ENCODE measurements at regions not wholly inside any gene's neighbourhood (a gene's known extent, or its start where the extent isn't known, plus 50 kb on each side); places are given as distances from the start of the nearest gene placed in this dataset.

DNA sequence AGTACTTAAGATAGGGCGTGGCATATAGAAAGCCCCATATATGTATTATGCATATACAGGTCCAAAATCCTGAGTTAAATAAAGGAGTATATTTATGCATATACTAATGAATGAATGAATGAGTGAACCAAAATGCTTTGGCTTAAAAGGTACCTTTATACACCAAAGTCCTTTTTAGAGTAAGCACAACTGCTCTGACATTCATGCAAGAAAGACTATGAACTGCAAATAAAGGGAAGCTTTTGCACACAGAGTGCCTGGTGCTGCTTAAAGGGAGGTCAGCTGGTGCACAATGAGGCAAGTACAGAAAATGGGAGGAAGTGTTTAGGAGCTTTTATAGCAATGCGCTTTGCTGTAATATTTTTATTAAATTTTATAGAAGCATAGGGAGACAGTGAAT, 214.0 kb downstream of the KLF13 start:
- Histone ChIP-seq H3K4me1 (no peaks in the 10 kb centered on the region), H3K4me2 (no peak overlapping the region), H3K4me3 (no peak overlapping the region), H3K9me3 (no peaks in the 10 kb centered on the region), H3K27ac (no peak overlapping the region)
- no peak for ATAC-seq
- DNase-seq (ENCODE audit: low read depth in 1 of 2, low spot score in 1 of 2): no peak
- ChIA-PET POLR2A (no interaction called here), CTCF (no interaction called here)
- FAIRE-seq: peak; percentile 23
- no peak for TF ChIP-seq NFE2L2 (conservative IDR thresholded peaks at IDR 0.05; ENCODE audit: low read length)
- no peak for TF ChIP-seq MYC (IDR thresholded peaks at IDR 0.05; ENCODE audit: borderline replicate concordance, low read length)
- no peak for TF ChIP-seq RARB (CRISPR knock-in tag; IDR thresholded peaks at IDR 0.05)
- TF ChIP-seq CHD2 (IDR thresholded peaks at IDR 0.05; ENCODE audit: low read length, partially characterized antibody): no peak
- TF ChIP-seq CBX2 (IDR thresholded peaks at IDR 0.05; ENCODE audit: borderline replicate concordance, low read depth): no peak
- TF ChIP-seq, protein P1, sequence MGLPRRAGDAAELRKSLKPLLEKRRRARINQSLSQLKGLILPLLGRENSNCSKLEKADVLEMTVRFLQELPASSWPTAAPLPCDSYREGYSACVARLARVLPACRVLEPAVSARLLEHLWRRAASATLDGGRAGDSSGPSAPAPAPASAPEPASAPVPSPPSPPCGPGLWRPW (IDR thresholded peaks at IDR 0.05): no peak
- WGBS (ENCODE audit: missing lambda C conversion rate): 48% methylated on average over 2 of the region's 2 CpGs

DNA sequence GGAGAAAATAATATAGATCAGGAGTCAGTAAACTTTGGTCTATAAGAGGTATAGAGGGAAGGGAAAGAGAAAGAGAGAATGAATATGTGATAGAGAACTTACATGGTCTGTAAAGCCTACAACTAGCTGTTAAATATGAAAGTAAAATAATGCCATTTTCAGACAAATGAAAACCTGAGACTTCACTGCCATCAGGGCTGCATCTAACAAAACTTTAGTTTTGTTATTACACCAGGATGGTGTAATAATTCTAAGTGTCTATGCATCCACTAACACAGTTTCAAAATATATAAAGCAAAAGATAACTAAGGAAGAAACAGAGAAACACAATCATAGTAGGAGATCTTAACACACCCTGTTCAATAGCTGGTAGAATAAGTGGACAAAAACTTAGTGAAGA, 217.7 kb downstream of the KLF13 start:
- no peaks in the 10 kb centered on the region for H3K9me3 ChIP-seq
- no peak overlapping the region for H3K4me3 ChIP-seq
- no peak overlapping the region for H3K4me2 ChIP-seq
- no peak for DNase-seq (ENCODE audit: low read depth in 1 of 2, low spot score in 1 of 2)
- ATAC-seq: no peak
- POLR2A ChIA-PET: no interaction called here
- no peak for FAIRE-seq
- H3K27ac ChIP-seq: no peak overlapping the region
- H3K4me1 ChIP-seq: no peaks in the 10 kb centered on the region
- TF ChIP-seq, protein P2, sequence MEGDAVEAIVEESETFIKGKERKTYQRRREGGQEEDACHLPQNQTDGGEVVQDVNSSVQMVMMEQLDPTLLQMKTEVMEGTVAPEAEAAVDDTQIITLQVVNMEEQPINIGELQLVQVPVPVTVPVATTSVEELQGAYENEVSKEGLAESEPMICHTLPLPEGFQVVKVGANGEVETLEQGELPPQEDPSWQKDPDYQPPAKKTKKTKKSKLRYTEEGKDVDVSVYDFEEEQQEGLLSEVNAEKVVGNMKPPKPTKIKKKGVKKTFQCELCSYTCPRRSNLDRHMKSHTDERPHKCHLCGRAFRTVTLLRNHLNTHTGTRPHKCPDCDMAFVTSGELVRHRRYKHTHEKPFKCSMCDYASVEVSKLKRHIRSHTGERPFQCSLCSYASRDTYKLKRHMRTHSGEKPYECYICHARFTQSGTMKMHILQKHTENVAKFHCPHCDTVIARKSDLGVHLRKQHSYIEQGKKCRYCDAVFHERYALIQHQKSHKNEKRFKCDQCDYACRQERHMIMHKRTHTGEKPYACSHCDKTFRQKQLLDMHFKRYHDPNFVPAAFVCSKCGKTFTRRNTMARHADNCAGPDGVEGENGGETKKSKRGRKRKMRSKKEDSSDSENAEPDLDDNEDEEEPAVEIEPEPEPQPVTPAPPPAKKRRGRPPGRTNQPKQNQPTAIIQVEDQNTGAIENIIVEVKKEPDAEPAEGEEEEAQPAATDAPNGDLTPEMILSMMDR (IDR thresholded peaks at IDR 0.05): no peak
- TF ChIP-seq MAFK (IDR thresholded peaks at IDR 0.05; ENCODE audit: partially characterized antibody) (no peak), EHMT2 (IDR thresholded peaks at IDR 0.05; ENCODE audit: low read depth) (no peak), MAZ (IDR thresholded peaks at IDR 0.05; ENCODE audit: borderline replicate concordance, low read depth, low read length) (no peak), ZFP36 (IDR thresholded peaks at IDR 0.05; ENCODE audit: borderline replicate concordance, partially characterized antibody) (no peak), KDM1A (IDR thresholded peaks at IDR 0.05; ENCODE audit: low read depth) (no peak), JUNB (IDR thresholded peaks at IDR 0.05) (no peak)
- CTCF ChIA-PET: interaction anchor here (1.0 kb wide), 1 partner anchor 11 kb away, joined by 3 read pairs; no protein-coding TSS in a partner anchor

DNA sequence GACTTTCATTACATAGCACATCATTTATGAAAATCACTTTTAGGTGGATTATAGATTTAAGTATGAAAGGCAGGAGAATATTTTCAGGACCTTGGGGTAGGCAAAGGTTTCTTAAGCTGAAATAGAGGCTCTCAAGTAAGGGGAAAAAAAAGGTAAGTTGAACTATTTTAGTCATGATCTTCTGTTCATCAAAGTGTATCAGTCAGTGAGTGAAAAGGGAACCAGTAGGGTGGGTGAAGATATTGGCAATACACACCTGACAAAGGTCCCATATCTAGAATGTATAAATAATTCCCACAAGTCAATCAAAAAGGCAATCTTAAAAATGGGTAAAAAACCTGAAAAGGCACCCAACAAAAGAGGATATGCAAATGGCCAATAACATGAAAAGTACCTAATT, 218.6 kb downstream of the KLF13 start:
- H3K4me1 ChIP-seq: no peaks in the 10 kb centered on the region
- DNase-seq (ENCODE audit: low read depth in 1 of 2, low spot score in 1 of 2) (no peak), ATAC-seq (no peak), FAIRE-seq (peak; percentile 32)
- TF ChIP-seq HOXB5 (CRISPR knock-in tag; IDR thresholded peaks at IDR 0.05) (no peak), RARB (CRISPR knock-in tag; IDR thresholded peaks at IDR 0.05) (no peak), FOSB (CRISPR knock-in tag; IDR thresholded peaks at IDR 0.05) (no peak), EHF (CRISPR knock-in tag; IDR thresholded peaks at IDR 0.05) (no peak), MAFK (IDR thresholded peaks at IDR 0.05; ENCODE audit: partially characterized antibody) (no peak), ZFP36 (IDR thresholded peaks at IDR 0.05; ENCODE audit: borderline replicate concordance, partially characterized antibody) (no peak), ESRRA (IDR thresholded peaks at IDR 0.05; ENCODE audit: borderline replicate concordance, low read length) (no peak), POLR2AphosphoS2 (conservative IDR thresholded peaks at IDR 0.05; ENCODE audit: low read length) (no peak), KDM5A (IDR thresholded peaks at IDR 0.05) (no peak), CEBPB (IDR thresholded peaks at IDR 0.05) (no peak), ZSCAN20 (CRISPR knock-in tag; IDR thresholded peaks at IDR 0.05) (no peak), JUNB (IDR thresholded peaks at IDR 0.05) (no peak), POLR2A (IDR thresholded peaks at IDR 0.05; ENCODE audit: low read length) (no peak)
- TF ChIP-seq, protein P3, sequence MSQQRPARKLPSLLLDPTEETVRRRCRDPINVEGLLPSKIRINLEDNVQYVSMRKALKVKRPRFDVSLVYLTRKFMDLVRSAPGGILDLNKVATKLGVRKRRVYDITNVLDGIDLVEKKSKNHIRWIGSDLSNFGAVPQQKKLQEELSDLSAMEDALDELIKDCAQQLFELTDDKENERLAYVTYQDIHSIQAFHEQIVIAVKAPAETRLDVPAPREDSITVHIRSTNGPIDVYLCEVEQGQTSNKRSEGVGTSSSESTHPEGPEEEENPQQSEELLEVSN (IDR thresholded peaks at IDR 0.05; ENCODE audit: borderline replicate concordance, low read depth): no peak
- TF ChIP-seq, protein P4, sequence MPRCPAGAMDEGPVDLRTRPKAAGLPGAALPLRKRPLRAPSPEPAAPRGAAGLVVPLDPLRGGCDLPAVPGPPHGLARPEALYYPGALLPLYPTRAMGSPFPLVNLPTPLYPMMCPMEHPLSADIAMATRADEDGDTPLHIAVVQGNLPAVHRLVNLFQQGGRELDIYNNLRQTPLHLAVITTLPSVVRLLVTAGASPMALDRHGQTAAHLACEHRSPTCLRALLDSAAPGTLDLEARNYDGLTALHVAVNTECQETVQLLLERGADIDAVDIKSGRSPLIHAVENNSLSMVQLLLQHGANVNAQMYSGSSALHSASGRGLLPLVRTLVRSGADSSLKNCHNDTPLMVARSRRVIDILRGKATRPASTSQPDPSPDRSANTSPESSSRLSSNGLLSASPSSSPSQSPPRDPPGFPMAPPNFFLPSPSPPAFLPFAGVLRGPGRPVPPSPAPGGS (IDR thresholded peaks at IDR 0.05): no peak
- TF ChIP-seq, protein P5, sequence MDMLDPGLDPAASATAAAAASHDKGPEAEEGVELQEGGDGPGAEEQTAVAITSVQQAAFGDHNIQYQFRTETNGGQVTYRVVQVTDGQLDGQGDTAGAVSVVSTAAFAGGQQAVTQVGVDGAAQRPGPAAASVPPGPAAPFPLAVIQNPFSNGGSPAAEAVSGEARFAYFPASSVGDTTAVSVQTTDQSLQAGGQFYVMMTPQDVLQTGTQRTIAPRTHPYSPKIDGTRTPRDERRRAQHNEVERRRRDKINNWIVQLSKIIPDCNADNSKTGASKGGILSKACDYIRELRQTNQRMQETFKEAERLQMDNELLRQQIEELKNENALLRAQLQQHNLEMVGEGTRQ (IDR thresholded peaks at IDR 0.05): no peak
- H3K4me2 ChIP-seq: no peak overlapping the region
- no peak overlapping the region for H3K4me3 ChIP-seq
- H3K27ac ChIP-seq: no peak overlapping the region
- H3K9me3 ChIP-seq: no peaks in the 10 kb centered on the region
- CTCF ChIA-PET: no interaction called here
- POLR2A ChIA-PET: no interaction called here

Data from A549 (cell line).